HEK293 (cell line): ENCODE measurements at regions not wholly inside any gene's neighbourhood (a gene's known extent, or its start where the extent isn't known, plus 50 kb on each side); places are given as distances from the start of the nearest gene placed in this dataset.

Experiments used
- ZBTB11 ChIP-seq: fragments of 450-650 bp; formaldehyde crosslinking; conservative IDR thresholded peaks from 2 replicates; pipeline ENCODE4 v1.5.1; 2016; ENCODE audit warnings: low read depth, missing biosample characterization, missing genetic modification characterization
- ZNF571 ChIP-seq: fragments of 450-650 bp; formaldehyde crosslinking; IDR thresholded peaks from 2 replicates; pipeline ENCODE4 v1.5.0; 2017; ENCODE audit warnings: missing biosample characterization, missing genetic modification characterization
- TF ChIP-seq, protein P1 (sequence below): fragments of 450-650 bp; formaldehyde crosslinking; IDR thresholded peaks from 2 replicates; pipeline ENCODE4 v1.5.1; 2016; ENCODE audit warnings: missing biosample characterization, missing genetic modification characterization

- TF ChIP-seq, protein P1, sequence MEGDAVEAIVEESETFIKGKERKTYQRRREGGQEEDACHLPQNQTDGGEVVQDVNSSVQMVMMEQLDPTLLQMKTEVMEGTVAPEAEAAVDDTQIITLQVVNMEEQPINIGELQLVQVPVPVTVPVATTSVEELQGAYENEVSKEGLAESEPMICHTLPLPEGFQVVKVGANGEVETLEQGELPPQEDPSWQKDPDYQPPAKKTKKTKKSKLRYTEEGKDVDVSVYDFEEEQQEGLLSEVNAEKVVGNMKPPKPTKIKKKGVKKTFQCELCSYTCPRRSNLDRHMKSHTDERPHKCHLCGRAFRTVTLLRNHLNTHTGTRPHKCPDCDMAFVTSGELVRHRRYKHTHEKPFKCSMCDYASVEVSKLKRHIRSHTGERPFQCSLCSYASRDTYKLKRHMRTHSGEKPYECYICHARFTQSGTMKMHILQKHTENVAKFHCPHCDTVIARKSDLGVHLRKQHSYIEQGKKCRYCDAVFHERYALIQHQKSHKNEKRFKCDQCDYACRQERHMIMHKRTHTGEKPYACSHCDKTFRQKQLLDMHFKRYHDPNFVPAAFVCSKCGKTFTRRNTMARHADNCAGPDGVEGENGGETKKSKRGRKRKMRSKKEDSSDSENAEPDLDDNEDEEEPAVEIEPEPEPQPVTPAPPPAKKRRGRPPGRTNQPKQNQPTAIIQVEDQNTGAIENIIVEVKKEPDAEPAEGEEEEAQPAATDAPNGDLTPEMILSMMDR (tag by site-specific recombination), result no peak
- TF ChIP-seq ZBTB11 (tag by site-specific recombination) (no peak), ZNF571 (no peak)
These were observed 50.9 kb downstream of the ANXA2R start for GRCh38 chr5:42989190-42989589.
